ENCODE measurements at regions not wholly inside any gene's neighbourhood (a gene's known extent, or its start where the extent isn't known, plus 50 kb on each side); places are given as distances from the start of the nearest gene placed in this dataset.

GRCh38 chr12:88300931-88301330 is 158.8 kb downstream of the TMTC3 start:
- TF ChIP-seq, protein P1, sequence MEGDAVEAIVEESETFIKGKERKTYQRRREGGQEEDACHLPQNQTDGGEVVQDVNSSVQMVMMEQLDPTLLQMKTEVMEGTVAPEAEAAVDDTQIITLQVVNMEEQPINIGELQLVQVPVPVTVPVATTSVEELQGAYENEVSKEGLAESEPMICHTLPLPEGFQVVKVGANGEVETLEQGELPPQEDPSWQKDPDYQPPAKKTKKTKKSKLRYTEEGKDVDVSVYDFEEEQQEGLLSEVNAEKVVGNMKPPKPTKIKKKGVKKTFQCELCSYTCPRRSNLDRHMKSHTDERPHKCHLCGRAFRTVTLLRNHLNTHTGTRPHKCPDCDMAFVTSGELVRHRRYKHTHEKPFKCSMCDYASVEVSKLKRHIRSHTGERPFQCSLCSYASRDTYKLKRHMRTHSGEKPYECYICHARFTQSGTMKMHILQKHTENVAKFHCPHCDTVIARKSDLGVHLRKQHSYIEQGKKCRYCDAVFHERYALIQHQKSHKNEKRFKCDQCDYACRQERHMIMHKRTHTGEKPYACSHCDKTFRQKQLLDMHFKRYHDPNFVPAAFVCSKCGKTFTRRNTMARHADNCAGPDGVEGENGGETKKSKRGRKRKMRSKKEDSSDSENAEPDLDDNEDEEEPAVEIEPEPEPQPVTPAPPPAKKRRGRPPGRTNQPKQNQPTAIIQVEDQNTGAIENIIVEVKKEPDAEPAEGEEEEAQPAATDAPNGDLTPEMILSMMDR (IDR thresholded peaks at IDR 0.05; ENCODE audit: control extremely low read depth, extremely low read depth) = no peak
- Histone ChIP-seq H3K27me3 (ENCODE audit: control insufficient read depth in 3 of 3, insufficient read depth in 3 of 3, low read length in 2 of 3) (no peaks in the 10 kb centered on the region), H3K4me1 (ENCODE audit: control insufficient read depth in 5 of 5, insufficient read depth in 5 of 5, low read length in 5 of 5) (peaks cover 0 to 5% (median 3%) of the 10 kb centered on the region in 5 donors), H3K9ac (ENCODE audit: insufficient read depth in 1 of 2, low read length in 2 of 2) (no peak overlapping the region), H3K36me3 (ENCODE audit: control insufficient read depth in 4 of 4, insufficient read depth in 4 of 4, low read length in 4 of 4) (no peaks in the 10 kb centered on the region), H3K4me3 (no peak overlapping the region), H3K9me3 (ENCODE audit: control insufficient read depth in 4 of 4, insufficient read depth in 3 of 4, low read length in 3 of 4) (no peaks in the 10 kb centered on the region), H3K27ac (ENCODE audit: low read depth in 1 of 2, low read length in 1 of 2) (no peak overlapping the region)
- ATAC-seq (ENCODE audit: insufficient read depth, low FRiP score) (no peak), DNase-seq (no peak)

DNA sequence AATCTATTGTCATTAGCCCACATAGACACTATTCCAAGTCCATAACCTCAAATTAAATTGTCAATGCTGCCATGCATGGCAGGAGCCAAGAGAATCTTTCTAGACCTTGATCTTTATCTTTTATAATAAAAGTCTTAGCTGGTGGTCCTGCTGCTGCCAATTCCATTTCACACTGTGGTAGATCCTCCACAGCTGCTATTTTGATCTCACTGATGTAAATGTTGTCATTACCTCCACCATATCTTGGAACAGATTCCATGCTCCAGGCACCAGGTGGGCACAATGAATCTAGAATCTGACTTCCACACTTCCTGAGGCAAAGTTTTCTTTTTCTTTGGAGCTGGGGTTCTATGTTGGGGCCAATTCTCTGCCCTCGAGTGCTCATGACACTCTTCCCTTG is 161.2 kb downstream of the TMTC3 start:
- no peaks in the 10 kb centered on the region for H3K9me3 ChIP-seq (ENCODE audit: control insufficient read depth in 4 of 4, insufficient read depth in 3 of 4, low read length in 3 of 4)
- ATAC-seq (ENCODE audit: insufficient read depth, low FRiP score) = no peak
- TF ChIP-seq, protein P1 (IDR thresholded peaks at IDR 0.05; ENCODE audit: control extremely low read depth, extremely low read depth) = no peak
- no peak overlapping the region for H3K27ac ChIP-seq (ENCODE audit: low read depth in 1 of 2, low read length in 1 of 2)
- H3K4me1 ChIP-seq (ENCODE audit: control insufficient read depth in 5 of 5, insufficient read depth in 5 of 5, low read length in 5 of 5) = peaks cover 0 to 5% (median 3%) of the 10 kb centered on the region in 5 donors
- no peak overlapping the region for H3K9ac ChIP-seq (ENCODE audit: insufficient read depth in 1 of 2, low read length in 2 of 2)
- no peaks in the 10 kb centered on the region for H3K36me3 ChIP-seq (ENCODE audit: control insufficient read depth in 4 of 4, insufficient read depth in 4 of 4, low read length in 4 of 4)
- H3K27me3 ChIP-seq (ENCODE audit: control insufficient read depth in 3 of 3, insufficient read depth in 3 of 3, low read length in 2 of 3) = no peaks in the 10 kb centered on the region
- no peak for DNase-seq
- 88 to 100% methylated on average over 1 of the region's 1 CpG for WGBS, 2 donors
- H3K4me3 ChIP-seq = no peak overlapping the region

DNA sequence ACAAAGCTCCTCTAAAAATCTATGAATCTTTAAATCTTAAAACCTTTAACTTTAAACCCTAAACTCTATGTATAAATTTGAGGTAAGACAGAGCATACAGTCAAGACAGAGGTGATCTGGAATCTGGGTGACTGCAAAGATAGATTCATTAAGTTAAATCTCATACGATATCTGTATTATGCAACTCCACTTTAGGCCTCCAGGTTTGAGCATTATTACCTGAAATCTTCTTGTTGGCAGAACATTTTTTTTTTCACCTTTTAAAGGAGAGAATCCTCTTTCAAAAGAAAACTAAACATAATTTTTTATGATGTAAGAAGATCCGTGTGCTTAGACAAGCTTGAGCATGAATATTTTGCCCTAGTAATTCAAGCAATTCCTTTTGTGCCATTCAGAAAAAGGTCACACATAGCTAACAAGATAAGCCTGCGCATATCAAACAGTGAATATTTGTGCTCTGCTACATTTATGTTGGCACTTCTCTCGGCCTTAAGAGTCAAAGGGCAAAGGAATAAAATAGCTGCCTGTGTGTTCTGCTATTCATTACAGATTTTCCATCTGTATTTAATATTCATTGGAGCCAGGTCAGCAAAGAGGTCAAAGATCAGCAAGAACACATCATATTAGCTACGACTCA is 163.3 kb downstream of the TMTC3 start:
- Histone ChIP-seq H3K9ac (ENCODE audit: insufficient read depth in 1 of 2, low read length in 2 of 2) (no peak overlapping the region), H3K4me3 (no peak overlapping the region), H3K36me3 (ENCODE audit: control insufficient read depth in 4 of 4, insufficient read depth in 4 of 4, low read length in 4 of 4) (no peaks in the 10 kb centered on the region), H3K9me3 (ENCODE audit: control insufficient read depth in 4 of 4, insufficient read depth in 3 of 4, low read length in 3 of 4) (no peaks in the 10 kb centered on the region), H3K4me1 (ENCODE audit: control insufficient read depth in 5 of 5, insufficient read depth in 5 of 5, low read length in 5 of 5) (peaks cover 0 to 3% (median 0%) of the 10 kb centered on the region in 5 donors), H3K27me3 (ENCODE audit: control insufficient read depth in 3 of 3, insufficient read depth in 3 of 3, low read length in 2 of 3) (no peaks in the 10 kb centered on the region), H3K27ac (ENCODE audit: low read depth in 1 of 2, low read length in 1 of 2) (no peak overlapping the region)
- 62 to 76% methylated on average over 5 of the region's 5 CpGs for WGBS, 2 donors
- ATAC-seq (ENCODE audit: insufficient read depth, low FRiP score) (no peak), DNase-seq (peak in 1 of 3 donors; percentile 23)
- TF ChIP-seq, protein P1 (IDR thresholded peaks at IDR 0.05; ENCODE audit: control extremely low read depth, extremely low read depth) = no peak
